ENCODE measurements at regions not wholly inside any gene's neighbourhood (a gene's known extent, or its start where the extent isn't known, plus 50 kb on each side); places are given as distances from the start of the nearest gene placed in this dataset.
"Not testable (repeated sequence)": the region's sequence is repeated elsewhere in the genome, so short reads cannot be mapped to it uniquely, and the experiment has no call there.

- Mint-ChIP-seq H3K27ac (ENCODE audit: unreplicated experiment) (no peak overlapping the region), H3K4me1 (peaks cover 4% of the 10 kb centered on the region), H3K27me3 (ENCODE audit: low read depth) (no peaks in the 10 kb centered on the region), H3K9me3 (peaks cover 6% of the 10 kb centered on the region), H3K4me3 (no peak overlapping the region), H3K36me3 (ENCODE audit: low read depth) (no peaks in the 10 kb centered on the region)
- DNase-seq (ENCODE audit: low read depth, low spot score): no peak
- TF ChIP-seq CTCF (conservative IDR thresholded peaks at IDR 0.05): no peak
Observed at GRCh38 chr4:19557161-19557560, 694.5 kb upstream of the SLIT2 start.

GRCh38 chr4:19556276-19556675 lies 695.4 kb upstream of the SLIT2 start:
- not testable (repeated sequence) for H3K27ac Mint-ChIP-seq (ENCODE audit: unreplicated experiment); H3K27me3 Mint-ChIP-seq (ENCODE audit: low read depth)

GRCh38 chr4:19547463-19547862 lies 704.2 kb upstream of the SLIT2 start:
- Mint-ChIP-seq H3K27ac (ENCODE audit: unreplicated experiment) (no peak overlapping the region), H3K4me3 (no peak overlapping the region), H3K4me1 (no peaks in the 10 kb centered on the region), H3K27me3 (ENCODE audit: low read depth) (no peaks in the 10 kb centered on the region), H3K36me3 (ENCODE audit: low read depth) (no peaks in the 10 kb centered on the region), H3K9me3 (peaks cover 3% of the 10 kb centered on the region)
- DNase-seq (ENCODE audit: low read depth, low spot score): no peak
- no peak for TF ChIP-seq CTCF (conservative IDR thresholded peaks at IDR 0.05)

More at GRCh38 chr4:19556276-19556675, 695.4 kb upstream of the SLIT2 start:
- H3K4me3 Mint-ChIP-seq; H3K4me1 Mint-ChIP-seq; DNase-seq (ENCODE audit: low read depth, low spot score); H3K36me3 Mint-ChIP-seq (ENCODE audit: low read depth); H3K9me3 Mint-ChIP-seq: not testable (repeated sequence)

GRCh38 chr4:19544446-19545125 lies 707.1 kb upstream of the SLIT2 start:
- TF ChIP-seq CTCF (conservative IDR thresholded peaks at IDR 0.05): no peak

GRCh38 chr4:19540859-19541540 lies 710.7 kb upstream of the SLIT2 start:
- TF ChIP-seq CTCF (conservative IDR thresholded peaks at IDR 0.05): no peak
- no peaks in the 10 kb centered on the region for H3K4me1 Mint-ChIP-seq
- DNase-seq (ENCODE audit: low read depth, low spot score): no peak
- H3K4me3 Mint-ChIP-seq: no peak overlapping the region
- H3K27me3 Mint-ChIP-seq (ENCODE audit: low read depth): no peaks in the 10 kb centered on the region
- no peak overlapping the region for H3K27ac Mint-ChIP-seq (ENCODE audit: unreplicated experiment)
- H3K9me3 Mint-ChIP-seq: no peaks in the 10 kb centered on the region
- no peaks in the 10 kb centered on the region for H3K36me3 Mint-ChIP-seq (ENCODE audit: low read depth)

More at GRCh38 chr4:19544446-19545125, 707.1 kb upstream of the SLIT2 start:
- H3K27me3 Mint-ChIP-seq (ENCODE audit: low read depth): no peaks in the 10 kb centered on the region
- no peaks in the 10 kb centered on the region for H3K36me3 Mint-ChIP-seq (ENCODE audit: low read depth)
- DNase-seq (ENCODE audit: low read depth, low spot score): no peak
- H3K4me1 Mint-ChIP-seq: no peaks in the 10 kb centered on the region
- H3K9me3 Mint-ChIP-seq: no peaks in the 10 kb centered on the region
- no peak overlapping the region for H3K27ac Mint-ChIP-seq (ENCODE audit: unreplicated experiment)
- no peak overlapping the region for H3K4me3 Mint-ChIP-seq

- H3K27ac Mint-ChIP-seq (ENCODE audit: unreplicated experiment): no peak overlapping the region
- H3K36me3 Mint-ChIP-seq (ENCODE audit: low read depth): no peaks in the 10 kb centered on the region
- H3K9me3 Mint-ChIP-seq: no peaks in the 10 kb centered on the region
- no peak overlapping the region for H3K4me3 Mint-ChIP-seq
- H3K27me3 Mint-ChIP-seq (ENCODE audit: low read depth): no peaks in the 10 kb centered on the region
- no peak for TF ChIP-seq CTCF (conservative IDR thresholded peaks at IDR 0.05)
- DNase-seq (ENCODE audit: low read depth, low spot score): no peak
- H3K4me1 Mint-ChIP-seq: no peaks in the 10 kb centered on the region
Observed at GRCh38 chr4:19539201-19539600, 712.5 kb upstream of the SLIT2 start.
